ENCODE measurements at regions not wholly inside any gene's neighbourhood (a gene's known extent, or its start where the extent isn't known, plus 50 kb on each side); places are given as distances from the start of the nearest gene placed in this dataset.

GRCh38 chr22:44591146-44591790 is 93.2 kb upstream of the RTL6 start:
- DNase-seq (ENCODE audit: low read depth): no peak

GRCh38 chr22:44590291-44590690 is 92.3 kb upstream of the RTL6 start:
- DNase-seq (ENCODE audit: low read depth): no peak

GRCh38 chr22:44589831-44590230 is 91.8 kb upstream of the RTL6 start:
- DNase-seq (ENCODE audit: low read depth): no peak

- DNase-seq (ENCODE audit: low read depth): no peak
These were observed 90.3 kb upstream of the RTL6 start for GRCh38 chr22:44588348-44588747.

- DNase-seq (ENCODE audit: low read depth): no peak
These were observed 89.8 kb upstream of the RTL6 start for GRCh38 chr22:44587737-44588310.

- DNase-seq (ENCODE audit: low read depth): no peak
These were observed 89.1 kb upstream of the RTL6 start for GRCh38 chr22:44586999-44587736.

- no peak for DNase-seq (ENCODE audit: low read depth)
These were observed 88.4 kb upstream of the RTL6 start for GRCh38 chr22:44586351-44586990.

- DNase-seq (ENCODE audit: low read depth): no peak
These were observed 87.7 kb upstream of the RTL6 start for GRCh38 chr22:44585559-44586350.

GRCh38 chr22:44584256-44584902 is 86.3 kb upstream of the RTL6 start:
- no peak for DNase-seq (ENCODE audit: low read depth)

- no peak for DNase-seq (ENCODE audit: low read depth)
These were observed 85.8 kb upstream of the RTL6 start for GRCh38 chr22:44583854-44584253.

- DNase-seq (ENCODE audit: low read depth): peak; percentile 11
These were observed 85.2 kb upstream of the RTL6 start for GRCh38 chr22:44583061-44583760.

GRCh38 chr22:44582016-44582415 is 84.0 kb upstream of the RTL6 start:
- DNase-seq (ENCODE audit: low read depth): no peak

- DNase-seq (ENCODE audit: low read depth): no peak
These were observed 83.0 kb upstream of the RTL6 start for GRCh38 chr22:44581096-44581435.

GRCh38 chr22:44580176-44581095 is 82.4 kb upstream of the RTL6 start:
- DNase-seq (ENCODE audit: low read depth): no peak

GRCh38 chr22:44578516-44579230 is 80.6 kb upstream of the RTL6 start:
- DNase-seq (ENCODE audit: low read depth): no peak

- DNase-seq (ENCODE audit: low read depth): no peak
These were observed 80.1 kb upstream of the RTL6 start for GRCh38 chr22:44578110-44578457.

GRCh38 chr22:44577391-44578109 is 79.5 kb upstream of the RTL6 start:
- DNase-seq (ENCODE audit: low read depth): no peak

GRCh38 chr22:44576311-44577260 is 78.6 kb upstream of the RTL6 start:
- DNase-seq (ENCODE audit: low read depth): no peak

Data from iris pigment epithelial cell (primary cell).